NCI-H526 treated with DMSO at 0.1 percent for 48 hours (cell line): ENCODE measurements at regions not wholly inside any gene's neighbourhood (a gene's known extent, or its start where the extent isn't known, plus 50 kb on each side); places are given as distances from the start of the nearest gene placed in this dataset.
"Not testable (repeated sequence)": the region's sequence is repeated elsewhere in the genome, so short reads cannot be mapped to it uniquely, and the experiment has no call there.

ENCODE experiments used
- DNase-seq: peaks from one replicate; lab custom pipeline; 2025; lab: John Stamatoyannopoulos, UW

- not testable (repeated sequence) for DNase-seq
These were observed 71.6 kb downstream of the PCMTD2 start for GRCh38 chr20:64327223-64327549.

- peak; percentile 40 for DNase-seq
These were observed 72.2 kb downstream of the PCMTD2 start for GRCh38 chr20:64327550-64328317.

GRCh38 chr20:64328595-64329250 lies 73.2 kb downstream of the PCMTD2 start:
- not testable (repeated sequence) for DNase-seq

GRCh38 chr20:64332627-64333026 lies 77.1 kb downstream of the PCMTD2 start:
- DNase-seq, result not testable (repeated sequence)
